ENCODE measurements at regions not wholly inside any gene's neighbourhood (a gene's known extent, or its start where the extent isn't known, plus 50 kb on each side); places are given as distances from the start of the nearest gene placed in this dataset.

DNA sequence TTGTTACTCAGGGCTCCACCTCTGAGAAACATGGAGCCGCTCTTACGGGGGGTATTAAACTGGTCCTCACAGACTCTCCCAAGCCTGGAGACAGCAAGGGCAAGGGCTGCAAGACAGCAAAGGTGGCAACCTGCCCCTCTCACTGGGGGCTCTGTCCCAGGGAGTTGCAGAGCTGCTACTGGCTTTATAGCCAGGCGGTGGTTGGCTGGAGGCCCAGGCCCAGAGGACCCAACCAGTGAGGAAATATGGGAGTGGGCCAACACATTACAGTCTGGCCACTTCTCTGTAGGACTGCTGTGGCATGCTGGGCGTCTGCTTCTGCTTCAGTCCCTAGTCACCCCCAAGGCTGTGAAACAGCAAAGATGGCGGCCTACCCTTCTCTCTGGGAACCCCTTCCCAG lies 597.2 kb downstream of the LRRC70 start:
- no peak overlapping the region for H2AFZ ChIP-seq (ENCODE audit: low read depth, low read length)
- no peaks in the 10 kb centered on the region for H3K9me3 ChIP-seq (replicated peaks; ENCODE audit: control insufficient read depth, insufficient read depth, low read depth, low read length)
- ATAC-seq (no peak), DNase-seq (ENCODE audit: extremely low read depth in 1 of 4, low spot score in 3 of 4) (no peak), FAIRE-seq (no peak)
- H3K4me3 ChIP-seq = no peak overlapping the region
- H4K20me1 ChIP-seq (replicated peaks; ENCODE audit: control insufficient read depth, insufficient read depth, low read length) = no peaks in the 10 kb centered on the region
- no peaks in the 10 kb centered on the region for H3K36me3 ChIP-seq (ENCODE audit: control insufficient read depth, insufficient read depth, low read length)
- in situ Hi-C loops (cut with MboI) = no loop called here
- no peaks in the 10 kb centered on the region for H3K4me1 ChIP-seq (replicated peaks in 1 of 2; ENCODE audit: control insufficient read depth in 2 of 2, insufficient read depth in 2 of 2, low read length in 2 of 2)
- TF ChIP-seq PHB2 (IDR thresholded peaks at IDR 0.05; ENCODE audit: low read depth) = no peak
- no peak for TF ChIP-seq IFI16 (CRISPR knock-in tag; IDR thresholded peaks at IDR 0.05)
- no peak for TF ChIP-seq SREBF1 (IDR thresholded peaks at IDR 0.05; ENCODE audit: borderline replicate concordance, low read depth, low read length)
- no peak for TF ChIP-seq ZNF583 (CRISPR knock-in tag; IDR thresholded peaks at IDR 0.05)
- TF ChIP-seq ZSCAN29 (IDR thresholded peaks at IDR 0.05) = no peak
- TF ChIP-seq, protein P1, sequence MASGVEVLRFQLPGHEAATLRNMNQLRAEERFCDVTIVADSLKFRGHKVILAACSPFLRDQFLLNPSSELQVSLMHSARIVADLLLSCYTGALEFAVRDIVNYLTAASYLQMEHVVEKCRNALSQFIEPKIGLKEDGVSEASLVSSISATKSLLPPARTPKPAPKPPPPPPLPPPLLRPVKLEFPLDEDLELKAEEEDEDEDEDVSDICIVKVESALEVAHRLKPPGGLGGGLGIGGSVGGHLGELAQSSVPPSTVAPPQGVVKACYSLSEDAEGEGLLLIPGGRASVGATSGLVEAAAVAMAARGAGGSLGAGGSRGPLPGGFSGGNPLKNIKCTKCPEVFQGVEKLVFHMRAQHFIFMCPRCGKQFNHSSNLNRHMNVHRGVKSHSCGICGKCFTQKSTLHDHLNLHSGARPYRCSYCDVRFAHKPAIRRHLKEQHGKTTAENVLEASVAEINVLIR (CRISPR knock-in tag; IDR thresholded peaks at IDR 0.05) = no peak
- no peak for TF ChIP-seq MCM2 (IDR thresholded peaks at IDR 0.05; ENCODE audit: low read depth)
- TF ChIP-seq MCM7 (IDR thresholded peaks at IDR 0.05) = no peak
- TF ChIP-seq KLF13 (tag; IDR thresholded peaks at IDR 0.05; ENCODE audit: borderline replicate concordance, low read depth) = no peak
- TF ChIP-seq, protein P2, sequence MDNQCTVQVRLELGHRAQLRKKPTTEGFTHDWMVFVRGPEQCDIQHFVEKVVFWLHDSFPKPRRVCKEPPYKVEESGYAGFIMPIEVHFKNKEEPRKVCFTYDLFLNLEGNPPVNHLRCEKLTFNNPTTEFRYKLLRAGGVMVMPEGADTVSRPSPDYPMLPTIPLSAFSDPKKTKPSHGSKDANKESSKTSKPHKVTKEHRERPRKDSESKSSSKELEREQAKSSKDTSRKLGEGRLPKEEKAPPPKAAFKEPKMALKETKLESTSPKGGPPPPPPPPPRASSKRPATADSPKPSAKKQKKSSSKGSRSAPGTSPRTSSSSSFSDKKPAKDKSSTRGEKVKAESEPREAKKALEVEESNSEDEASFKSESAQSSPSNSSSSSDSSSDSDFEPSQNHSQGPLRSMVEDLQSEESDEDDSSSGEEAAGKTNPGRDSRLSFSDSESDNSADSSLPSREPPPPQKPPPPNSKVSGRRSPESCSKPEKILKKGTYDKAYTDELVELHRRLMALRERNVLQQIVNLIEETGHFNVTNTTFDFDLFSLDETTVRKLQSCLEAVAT (IDR thresholded peaks at IDR 0.05) = no peak
- TF ChIP-seq, protein P3, sequence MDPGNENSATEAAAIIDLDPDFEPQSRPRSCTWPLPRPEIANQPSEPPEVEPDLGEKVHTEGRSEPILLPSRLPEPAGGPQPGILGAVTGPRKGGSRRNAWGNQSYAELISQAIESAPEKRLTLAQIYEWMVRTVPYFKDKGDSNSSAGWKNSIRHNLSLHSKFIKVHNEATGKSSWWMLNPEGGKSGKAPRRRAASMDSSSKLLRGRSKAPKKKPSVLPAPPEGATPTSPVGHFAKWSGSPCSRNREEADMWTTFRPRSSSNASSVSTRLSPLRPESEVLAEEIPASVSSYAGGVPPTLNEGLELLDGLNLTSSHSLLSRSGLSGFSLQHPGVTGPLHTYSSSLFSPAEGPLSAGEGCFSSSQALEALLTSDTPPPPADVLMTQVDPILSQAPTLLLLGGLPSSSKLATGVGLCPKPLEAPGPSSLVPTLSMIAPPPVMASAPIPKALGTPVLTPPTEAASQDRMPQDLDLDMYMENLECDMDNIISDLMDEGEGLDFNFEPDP (CRISPR knock-in tag; IDR thresholded peaks at IDR 0.05) = no peak
- no peak for TF ChIP-seq RBM25 (IDR thresholded peaks at IDR 0.05; ENCODE audit: low read depth, low read length, severe bottlenecking)
- ChIA-PET CTCF (ENCODE audit: low intra/inter-chr PET ratio) (no interaction called here), POLR2A (no interaction called here)
- H3K27me3 ChIP-seq (ENCODE audit: control insufficient read depth in 2 of 2, insufficient read depth in 2 of 2, low read length in 2 of 2) = no peaks in the 10 kb centered on the region
- BruUV-seq (replicated peaks) = no TSS peak
- H3K4me2 ChIP-seq (ENCODE audit: insufficient read depth, low read length) = no peak overlapping the region
- no peaks in the 10 kb centered on the region for H3K79me2 ChIP-seq (ENCODE audit: control insufficient read depth, insufficient read depth, low read length)
- no peak overlapping the region for H3K9ac ChIP-seq (ENCODE audit: insufficient read depth in 1 of 2, low read depth in 2 of 2, low read length in 2 of 2)
- H3K9me1 ChIP-seq (ENCODE audit: control insufficient read depth, insufficient read depth, low read length) = no peaks in the 10 kb centered on the region
- H3K27ac ChIP-seq (ENCODE audit: extremely low read depth, low read depth, low read length) = no peak overlapping the region
- 3% methylated on average over 5 of the region's 5 CpGs for WGBS (ENCODE audit: insufficient coverage, low coverage, missing lambda C conversion rate)
- intact Hi-C loops (cut with micrococcal nuclease) = no loop called here

All from K562 (cell line).